A549 (cell line): ENCODE measurements at regions not wholly inside any gene's neighbourhood (a gene's known extent, or its start where the extent isn't known, plus 50 kb on each side); places are given as distances from the start of the nearest gene placed in this dataset.

Experiments used
- ATAC-seq, 2 experiments: fragments of 200-7000 bp in 1 of 2; fragments of >200 bp in 1 of 2; cut with Nextera tagmentation in 1 of 2; cut with Tn5 transposase in 1 of 2; 3 replicates each; pipeline versions ENCODE4 v1.8.0 to v1.9.1; 2018 to 2020; ENCODE audit warnings: mild to moderate bottlenecking in 1 of 2, moderate library complexity in 1 of 2
- CTCF ChIA-PET: fragments of 300-600 bp; sonication (Branson Sonifier 250); formaldehyde crosslinking; extraction: SDS; loops from one replicate; lab custom pipeline; 2021; ENCODE audit warnings: antibody characterized with exemption, inconsistent platforms; lab: Yijun Ruan, JAX
- POLR2A ChIA-PET: fragments of 350-600 bp; formaldehyde crosslinking; extraction: SDS; loops from one replicate; lab custom pipeline; 2021; ENCODE audit warnings: antibody characterized with exemption, inconsistent platforms; lab: Yijun Ruan, JAX
- DNase-seq, 2 experiments: peaks; one replicate each; pipeline versions ENCODE4 v3.0.0 to v3.0.0-alpha.2; 2011 to 2016; ENCODE audit warnings: low read depth in 1 of 2, low spot score in 1 of 2
- FAIRE-seq: peaks from 2 replicates; lab custom pipeline; 2011; peaks lifted over from hg19 to GRCh38; lab: Jason Lieb, UNC
- H3K27ac ChIP-seq, 2 experiments: fragments of >200 bp; sonication (Bioruptor Twin); formaldehyde crosslinking; 3 replicates each; pipeline ENCODE4 v1.5.1; 2016 to 2017
- H3K4me1 ChIP-seq: fragments of >200 bp; sonication (Bioruptor Twin); formaldehyde crosslinking; 3 replicates; pipeline ENCODE4 v1.6.1; 2016
- H3K4me2 ChIP-seq: fragments of >200 bp; sonication (Bioruptor Twin); formaldehyde crosslinking; 3 replicates; pipeline ENCODE4 v1.6.1; 2016
- H3K4me3 ChIP-seq: fragments of >200 bp; sonication (Bioruptor Twin); formaldehyde crosslinking; 3 replicates; pipeline ENCODE4 v1.5.1; 2016
- H3K9me3 ChIP-seq: fragments of >200 bp; sonication (Bioruptor Twin); formaldehyde crosslinking; 3 replicates; pipeline ENCODE4 v1.6.1; 2016
- EHMT2 ChIP-seq: fragments of 200-600 bp; sonication (generic); IDR thresholded peaks from 2 replicates; pipeline ENCODE4 v1.6.1; 2016; ENCODE audit warnings: antibody characterized with exemption, low read depth, mild to moderate bottlenecking, moderate library complexity
- EP300 ChIP-seq, 2 experiments: fragments of >200 bp; sonication (Bioruptor Twin); formaldehyde crosslinking; IDR thresholded peaks; 2 replicates in 1 of 2; 3 replicates in 1 of 2; pipeline ENCODE4 v1.6.1; 2016 to 2017
- FOSL2 ChIP-seq, 2 experiments: fragments of 450-650 bp in 1 of 2; fragments of >200 bp in 1 of 2; sonication (Bioruptor Twin) in 1 of 2; formaldehyde crosslinking; IDR thresholded peaks; 2 replicates each; pipeline versions ENCODE4 v1.5.0 to v1.6.1; 2016 to 2020; ENCODE audit warnings: mild to moderate bottlenecking in 1 of 2, moderate library complexity in 1 of 2
- FOXS1 ChIP-seq: fragments of 250-450 bp; sonication (Bioruptor Pico); IDR thresholded peaks from 2 replicates; pipeline ENCODE4 v1.5.0; 2020; ENCODE audit warnings: mild to moderate bottlenecking, moderate library complexity
- HEYL ChIP-seq: fragments of 250-450 bp; sonication (Bioruptor Pico); IDR thresholded peaks from 2 replicates; pipeline ENCODE4 v1.8.0; 2021; ENCODE audit warnings: mild to moderate bottlenecking, moderate library complexity
- NPAS2 ChIP-seq: fragments of 250-450 bp; sonication (Bioruptor Pico); IDR thresholded peaks from 2 replicates; pipeline ENCODE4 v1.8.0; 2022; ENCODE audit warnings: mild to moderate bottlenecking, moderate library complexity, borderline replicate concordance
- PHF8 ChIP-seq: fragments of 200-600 bp; sonication (generic); IDR thresholded peaks from 2 replicates; pipeline ENCODE4 v1.6.1; 2016; ENCODE audit warnings: low read depth, mild to moderate bottlenecking, antibody characterized with exemption, moderate library complexity, borderline replicate concordance
- POLR2A ChIP-seq: IDR thresholded peaks from 2 replicates; pipeline ENCODE4 v1.6.1; 2012; ENCODE audit warnings: mild to moderate bottlenecking, low read length
- RCOR1 ChIP-seq: fragments of 150-350 bp; IDR thresholded peaks from 2 replicates; pipeline ENCODE4 v1.6.1; 2014; ENCODE audit warnings: antibody characterized with exemption, low read length, low read depth
- ZC3H11A ChIP-seq: fragments of 450-650 bp; IDR thresholded peaks from 2 replicates; pipeline ENCODE4 v1.6.1; 2014; ENCODE audit warnings: antibody characterized with exemption, mild to moderate bottlenecking
- WGBS: methylation state at CpG from one replicate; pipeline ENCODE4 v1.1.6; 2017; ENCODE audit errors: missing lambda C conversion rate; 5-methylcytosine and 5-hydroxymethylcytosine counted together
- TF ChIP-seq, protein P1 (sequence below): fragments of 200-600 bp; sonication (generic); IDR thresholded peaks from 2 replicates; pipeline ENCODE4 v1.6.1; 2016; ENCODE audit warnings: antibody characterized with exemption, mild to moderate bottlenecking, moderate library complexity
- TF ChIP-seq, protein P2 (sequence below): fragments of >200 bp; sonication (Bioruptor Twin); formaldehyde crosslinking; IDR thresholded peaks from 3 replicates; pipeline ENCODE4 v1.5.1; 2016

- no peak for DNase-seq
- no peak for ATAC-seq
- no peak for FAIRE-seq
Measured at GRCh38 chr2:19120941-19121750, 237.3 kb downstream of the OSR1 start.

GRCh38 chr2:19120181-19120580 is 238.2 kb downstream of the OSR1 start:
- TF ChIP-seq FOSL2 (IDR thresholded peaks at IDR 0.05) (no peak), FOSL2 (CRISPR knock-in tag; IDR thresholded peaks at IDR 0.05) (no peak), NPAS2 (CRISPR knock-in tag) (no peak)
- TF ChIP-seq, protein P1, sequence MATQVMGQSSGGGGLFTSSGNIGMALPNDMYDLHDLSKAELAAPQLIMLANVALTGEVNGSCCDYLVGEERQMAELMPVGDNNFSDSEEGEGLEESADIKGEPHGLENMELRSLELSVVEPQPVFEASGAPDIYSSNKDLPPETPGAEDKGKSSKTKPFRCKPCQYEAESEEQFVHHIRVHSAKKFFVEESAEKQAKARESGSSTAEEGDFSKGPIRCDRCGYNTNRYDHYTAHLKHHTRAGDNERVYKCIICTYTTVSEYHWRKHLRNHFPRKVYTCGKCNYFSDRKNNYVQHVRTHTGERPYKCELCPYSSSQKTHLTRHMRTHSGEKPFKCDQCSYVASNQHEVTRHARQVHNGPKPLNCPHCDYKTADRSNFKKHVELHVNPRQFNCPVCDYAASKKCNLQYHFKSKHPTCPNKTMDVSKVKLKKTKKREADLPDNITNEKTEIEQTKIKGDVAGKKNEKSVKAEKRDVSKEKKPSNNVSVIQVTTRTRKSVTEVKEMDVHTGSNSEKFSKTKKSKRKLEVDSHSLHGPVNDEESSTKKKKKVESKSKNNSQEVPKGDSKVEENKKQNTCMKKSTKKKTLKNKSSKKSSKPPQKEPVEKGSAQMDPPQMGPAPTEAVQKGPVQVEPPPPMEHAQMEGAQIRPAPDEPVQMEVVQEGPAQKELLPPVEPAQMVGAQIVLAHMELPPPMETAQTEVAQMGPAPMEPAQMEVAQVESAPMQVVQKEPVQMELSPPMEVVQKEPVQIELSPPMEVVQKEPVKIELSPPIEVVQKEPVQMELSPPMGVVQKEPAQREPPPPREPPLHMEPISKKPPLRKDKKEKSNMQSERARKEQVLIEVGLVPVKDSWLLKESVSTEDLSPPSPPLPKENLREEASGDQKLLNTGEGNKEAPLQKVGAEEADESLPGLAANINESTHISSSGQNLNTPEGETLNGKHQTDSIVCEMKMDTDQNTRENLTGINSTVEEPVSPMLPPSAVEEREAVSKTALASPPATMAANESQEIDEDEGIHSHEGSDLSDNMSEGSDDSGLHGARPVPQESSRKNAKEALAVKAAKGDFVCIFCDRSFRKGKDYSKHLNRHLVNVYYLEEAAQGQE = no peak
- TF ChIP-seq, protein P2, sequence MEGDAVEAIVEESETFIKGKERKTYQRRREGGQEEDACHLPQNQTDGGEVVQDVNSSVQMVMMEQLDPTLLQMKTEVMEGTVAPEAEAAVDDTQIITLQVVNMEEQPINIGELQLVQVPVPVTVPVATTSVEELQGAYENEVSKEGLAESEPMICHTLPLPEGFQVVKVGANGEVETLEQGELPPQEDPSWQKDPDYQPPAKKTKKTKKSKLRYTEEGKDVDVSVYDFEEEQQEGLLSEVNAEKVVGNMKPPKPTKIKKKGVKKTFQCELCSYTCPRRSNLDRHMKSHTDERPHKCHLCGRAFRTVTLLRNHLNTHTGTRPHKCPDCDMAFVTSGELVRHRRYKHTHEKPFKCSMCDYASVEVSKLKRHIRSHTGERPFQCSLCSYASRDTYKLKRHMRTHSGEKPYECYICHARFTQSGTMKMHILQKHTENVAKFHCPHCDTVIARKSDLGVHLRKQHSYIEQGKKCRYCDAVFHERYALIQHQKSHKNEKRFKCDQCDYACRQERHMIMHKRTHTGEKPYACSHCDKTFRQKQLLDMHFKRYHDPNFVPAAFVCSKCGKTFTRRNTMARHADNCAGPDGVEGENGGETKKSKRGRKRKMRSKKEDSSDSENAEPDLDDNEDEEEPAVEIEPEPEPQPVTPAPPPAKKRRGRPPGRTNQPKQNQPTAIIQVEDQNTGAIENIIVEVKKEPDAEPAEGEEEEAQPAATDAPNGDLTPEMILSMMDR = no peak
- TF ChIP-seq, all 56 proteins: peak for 0
- CTCF ChIA-PET = no interaction called here
- FAIRE-seq (no peak), ATAC-seq (no peak), DNase-seq (no peak)
- no peaks in the 10 kb centered on the region for H3K9me3 ChIP-seq
- POLR2A ChIA-PET = interaction anchor here (0.9 kb wide), 1 partner anchor 227 kb away, joined by 3 read pairs; no protein-coding TSS in a partner anchor
- H3K4me2 ChIP-seq = no peak overlapping the region
- H3K4me1 ChIP-seq = peaks cover 9% of the 10 kb centered on the region; the same call in 1 of the 3 replicates
- H3K27ac ChIP-seq = no peak overlapping the region
- 62% methylated on average over 5 of the region's 5 CpGs for WGBS
- no peak overlapping the region for H3K4me3 ChIP-seq

More at GRCh38 chr2:19120941-19121750, 237.3 kb downstream of the OSR1 start:
- ChIA-PET POLR2A (interaction anchor here (0.9 kb wide), 1 partner anchor 226 kb away, joined by 3 read pairs; no protein-coding TSS in a partner anchor), CTCF (interaction anchor here (0.6 to 0.8 kb wide), 2 partner anchors 9 to 140 kb away, joined by 3 read pairs; no protein-coding TSS in a partner anchor)
- H3K9me3 ChIP-seq = no peaks in the 10 kb centered on the region
- peaks cover 9% of the 10 kb centered on the region; the same call in 1 of the 3 replicates for H3K4me1 ChIP-seq
- WGBS = 73% methylated on average over 12 of the region's 12 CpGs
- TF ChIP-seq RCOR1 (no peak), PHF8 (no peak), HEYL (CRISPR knock-in tag) (no peak), EHMT2 (no peak), EP300 (IDR thresholded peaks at IDR 0.05) (no peak), ZC3H11A (no peak)
- no peak overlapping the region for H3K4me3 ChIP-seq
- no peak overlapping the region for H3K4me2 ChIP-seq
- H3K27ac ChIP-seq = no peak overlapping the region

DNA sequence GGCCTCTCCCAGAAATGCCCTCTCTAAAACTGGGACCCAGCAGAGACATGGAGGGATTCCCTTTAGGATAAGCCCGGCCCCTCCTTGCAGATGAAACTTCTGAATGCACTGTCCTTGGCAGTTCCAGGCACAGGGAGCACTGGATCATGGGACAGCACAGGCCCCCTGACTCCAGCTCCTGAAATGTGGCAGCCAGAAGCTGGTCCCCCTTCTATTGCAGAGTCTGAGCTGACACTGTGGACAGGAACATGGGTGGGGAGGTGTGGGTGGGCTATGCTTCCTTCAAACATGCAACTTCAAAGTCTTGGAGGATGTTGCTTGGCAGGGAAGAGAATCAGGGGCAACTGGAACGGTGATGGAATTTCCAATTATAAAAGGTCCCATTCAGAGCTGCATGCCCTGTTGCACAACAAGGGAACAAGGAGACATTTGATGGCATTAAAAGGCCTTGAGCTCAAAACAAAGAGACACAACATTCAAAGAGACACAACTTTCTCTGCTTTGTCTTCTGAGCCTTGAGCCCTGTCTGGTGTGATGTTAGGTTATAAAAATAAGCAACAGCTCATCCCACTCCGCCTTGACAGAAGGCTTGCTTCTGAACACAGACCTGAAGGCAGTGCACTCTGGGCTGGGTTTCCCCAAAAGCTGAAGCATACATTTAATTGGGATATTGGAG is 239.0 kb downstream of the OSR1 start:
- Histone ChIP-seq H3K4me1 (peaks cover 7% of the 10 kb centered on the region; the same call in 1 of the 3 replicates), H3K9me3 (no peaks in the 10 kb centered on the region), H3K27ac (no peak overlapping the region), H3K4me3 (no peak overlapping the region), H3K4me2 (no peak overlapping the region)
- FAIRE-seq (no peak), DNase-seq (no peak), ATAC-seq (no peak)
- ChIA-PET CTCF (no interaction called here), POLR2A (no interaction called here)
- WGBS = 65% methylated on average over 3 of the region's 3 CpGs
- no peak for TF ChIP-seq FOXS1 (CRISPR knock-in tag)
- no peak for TF ChIP-seq POLR2A
- TF ChIP-seq, all 56 proteins: peak for 0
